H1 (cell line): ENCODE measurements at regions not wholly inside any gene's neighbourhood (a gene's known extent, or its start where the extent isn't known, plus 50 kb on each side); places are given as distances from the start of the nearest gene placed in this dataset.

ENCODE experiments used
- CTCF ChIA-PET: fragments of 300-600 bp; sonication (Branson Sonifier 250); formaldehyde crosslinking; loops from one replicate; lab custom pipeline; 2021; ENCODE audit not compliant: partially characterized antibody; lab: Charles Lee
- POLR2A ChIA-PET: fragments of 300-600 bp; sonication (Branson Sonifier 250); formaldehyde crosslinking; loops from one replicate; lab custom pipeline; 2021; ENCODE audit warnings: inconsistent platforms; ENCODE audit not compliant: partially characterized antibody; lab: Charles Lee
- DNase-seq, 2 experiments: peaks; one replicate each; pipeline versions ENCODE4 v3.0.0 to v3.0.0-alpha.2; 2010 to 2022; ENCODE audit warnings: low spot score in 2 of 2, low read depth in 1 of 2, mixed read lengths in 1 of 2
- FAIRE-seq: peaks from 2 replicates; lab custom pipeline; 2011; peaks lifted over from hg19 to GRCh38; lab: Jason Lieb, UNC
- H2AFZ ChIP-seq: 2 replicates; pipeline ENCODE4 v1.8.1; 2012; ENCODE audit warnings: low read length, inconsistent platforms
- H2AK5ac ChIP-seq: 2 replicates; pipeline ENCODE4 v1.6.1; 2013; ENCODE audit warnings: low read depth, low read length
- H2BK120ac ChIP-seq: replicated peaks from 2 replicates; pipeline ENCODE3; 2013; ENCODE audit warnings: low read depth, low read length, inconsistent platforms
- H2BK12ac ChIP-seq: 2 replicates; pipeline ENCODE4 v1.6.1; 2013; ENCODE audit warnings: low read depth, low read length
- H2BK15ac ChIP-seq: 2 replicates; pipeline ENCODE4 v1.6.1; 2013; ENCODE audit warnings: low read length
- H2BK20ac ChIP-seq: 2 replicates; pipeline ENCODE4 v1.6.1; 2013; ENCODE audit warnings: low read length
- H2BK5ac ChIP-seq: 2 replicates; pipeline ENCODE4 v1.6.1; 2013; ENCODE audit warnings: low read depth, low read length
- H3K14ac ChIP-seq: 2 replicates; pipeline ENCODE4 v1.6.1; 2013; ENCODE audit warnings: inconsistent platforms; ENCODE audit not compliant: insufficient read length
- H3K18ac ChIP-seq: 2 replicates; pipeline ENCODE4 v1.6.1; 2013; ENCODE audit warnings: low read length; ENCODE audit errors: extremely low read depth
- H3K23ac ChIP-seq: 2 replicates; pipeline ENCODE4 v1.6.1; 2013; ENCODE audit warnings: inconsistent platforms; ENCODE audit not compliant: insufficient read length
- H3K23me2 ChIP-seq: 2 replicates; pipeline ENCODE4 v1.6.1; 2013; ENCODE audit warnings: low read depth, low read length
- H3K27ac ChIP-seq: 2 replicates; pipeline ENCODE4 v1.6.1; 2011; ENCODE audit warnings: low read depth, low read length, inconsistent platforms
- H3K27me3 ChIP-seq, 4 experiments: replicated peaks in 1 of 4; 1 replicate in 1 of 4; 2 replicates in 3 of 4; pipeline versions ENCODE4 v1.6.1 to v1.8.1; 2011 to 2013; ENCODE audit warnings: low read length in 3 of 4, mild to moderate bottlenecking in 3 of 4, inconsistent platforms in 2 of 4, mixed read lengths in 2 of 4, moderate library complexity in 1 of 4; ENCODE audit not compliant: control insufficient read depth in 3 of 4, insufficient read depth in 3 of 4; ENCODE audit errors: extremely low read depth in 1 of 4
- H3K36me3 ChIP-seq, 4 experiments: 2 replicates each; pipeline versions ENCODE4 v1.6.1 to v1.8.1; 2011 to 2013; ENCODE audit warnings: mild to moderate bottlenecking in 4 of 4, low read length in 3 of 4, moderate library complexity in 2 of 4, control low read depth in 1 of 4, inconsistent platforms in 1 of 4; ENCODE audit not compliant: insufficient read depth in 4 of 4, control insufficient read depth in 2 of 4
- H3K4ac ChIP-seq: replicated peaks from 2 replicates; pipeline ENCODE3; 2013; ENCODE audit warnings: low read length, low read depth, mixed read lengths, inconsistent platforms; ENCODE audit not compliant: insufficient read length
- H3K4me1 ChIP-seq, 4 experiments: replicated peaks in 1 of 4; 1 replicate in 1 of 4; 2 replicates in 3 of 4; pipeline versions ENCODE4 v1.6.1 to v1.8.1; 2011 to 2013; ENCODE audit warnings: low read length in 3 of 4, inconsistent platforms in 2 of 4, mixed read lengths in 1 of 4; ENCODE audit not compliant: insufficient read depth in 4 of 4, control insufficient read depth in 3 of 4
- H3K4me2 ChIP-seq, 2 experiments: 2 replicates each; pipeline versions ENCODE4 v1.6.1 to v1.8.1; 2011 to 2013; ENCODE audit warnings: low read depth in 2 of 2, low read length in 2 of 2, control low read depth in 1 of 2, inconsistent platforms in 1 of 2, mild to moderate bottlenecking in 1 of 2; ENCODE audit not compliant: insufficient read depth in 1 of 2
- H3K4me3 ChIP-seq, 4 experiments: fragments of 200-600, 300-600 bp in 1 of 4; sonication (generic), shearing (Covaris generic), sonication (Bioruptor Twin) in 1 of 4; 2 replicates each; pipeline versions ENCODE4 v1.5.1 to v1.8.1; 2011 to 2016; ENCODE audit warnings: low read length in 4 of 4, low read depth in 3 of 4, control low read depth in 2 of 4, inconsistent platforms in 2 of 4, mild to moderate bottlenecking in 2 of 4, mixed read lengths in 1 of 4, moderate library complexity in 1 of 4; ENCODE audit not compliant: insufficient read depth in 2 of 4; ENCODE audit errors: extremely low read depth in 1 of 4
- H3K56ac ChIP-seq: replicated peaks from 2 replicates; pipeline ENCODE3; 2013; ENCODE audit warnings: low read depth, mild to moderate bottlenecking, mixed read lengths, low read length, inconsistent platforms; ENCODE audit not compliant: insufficient read length
- H3K79me1 ChIP-seq: 2 replicates; pipeline ENCODE4 v1.6.1; 2013; ENCODE audit warnings: low read depth, low read length, control low read depth
- H3K79me2 ChIP-seq, 2 experiments: 2 replicates each; pipeline versions ENCODE4 v1.6.1 to v1.8.1; 2012 to 2013; ENCODE audit warnings: low read length in 2 of 2, mild to moderate bottlenecking in 2 of 2, inconsistent platforms in 1 of 2; ENCODE audit not compliant: insufficient read depth in 2 of 2, control insufficient read depth in 1 of 2
- H3K9ac ChIP-seq, 4 experiments: replicated peaks in 1 of 4; 1 replicate in 1 of 4; 2 replicates in 3 of 4; pipeline versions ENCODE4 v1.6.1 to v1.8.1; 2011 to 2013; ENCODE audit warnings: low read depth in 3 of 4, low read length in 3 of 4, control low read depth in 2 of 4, mild to moderate bottlenecking in 2 of 4, moderate library complexity in 2 of 4, inconsistent platforms in 1 of 4; ENCODE audit errors: extremely low read depth in 1 of 4
- H3K9me3 ChIP-seq, 2 experiments: 2 replicates each; pipeline versions ENCODE4 v1.6.1 to v1.8.1; 2012 to 2013; ENCODE audit warnings: mild to moderate bottlenecking in 2 of 2, moderate library complexity in 2 of 2, control low read depth in 1 of 2, inconsistent platforms in 1 of 2, low read depth in 1 of 2, low read length in 1 of 2, mixed read lengths in 1 of 2; ENCODE audit not compliant: insufficient read depth in 2 of 2
- H4K20me1 ChIP-seq, 2 experiments: replicated peaks in 1 of 2; 2 replicates each; pipeline versions ENCODE3 to v1.8.1; 2011 to 2013; ENCODE audit warnings: inconsistent platforms in 2 of 2, low read length in 2 of 2, mild to moderate bottlenecking in 1 of 2; ENCODE audit not compliant: insufficient read depth in 2 of 2, control insufficient read depth in 1 of 2
- H4K5ac ChIP-seq: 2 replicates; pipeline ENCODE4 v1.6.1; 2013; ENCODE audit warnings: low read length, low read depth, mixed read lengths, inconsistent platforms; ENCODE audit not compliant: insufficient read length
- H4K8ac ChIP-seq: 2 replicates; pipeline ENCODE4 v1.8.0; 2013; ENCODE audit warnings: mild to moderate bottlenecking, moderate library complexity, low read length, inconsistent platforms; ENCODE audit not compliant: insufficient read depth; ENCODE audit errors: extremely low read depth
- H4K91ac ChIP-seq: replicated peaks from 2 replicates; pipeline ENCODE3; 2013; ENCODE audit warnings: low read length, mixed read lengths, inconsistent platforms; ENCODE audit not compliant: insufficient read length
- CHD1 ChIP-seq: IDR thresholded peaks from 2 replicates; pipeline ENCODE4 v1.6.1; 2012; ENCODE audit warnings: low read depth, low read length, improper control_type of control experiment
- NRF1 ChIP-seq: IDR thresholded peaks from 2 replicates; pipeline ENCODE4 v1.6.1; 2011; ENCODE audit warnings: mild to moderate bottlenecking, low read depth, low read length, improper control_type of control experiment
- POLR2AphosphoS5 ChIP-seq: IDR thresholded peaks from 2 replicates; pipeline ENCODE4 v1.6.1; 2011; ENCODE audit warnings: low read depth, low read length
- SIN3A ChIP-seq, 2 experiments: IDR thresholded peaks in 1 of 2; conservative IDR thresholded peaks in 1 of 2; 2 replicates each; pipeline ENCODE4 v1.6.1; 2011 to 2012; ENCODE audit warnings: low read length in 2 of 2, improper control_type of control experiment in 1 of 2, low read depth in 1 of 2, mild to moderate bottlenecking in 1 of 2
- TCF12 ChIP-seq: IDR thresholded peaks from 2 replicates; pipeline ENCODE4 v1.6.1; 2011; ENCODE audit warnings: low read depth, mild to moderate bottlenecking, low read length
- WGBS, 2 experiments: shearing (Covaris generic) in 1 of 2; methylation state at CpG; one replicate each; pipeline versions ENCODE4 v1.1.6 to v1.1.7; 2013 to 2015; ENCODE audit warnings: low lambda C conversion rate in 2 of 2, mixed read lengths in 2 of 2, inconsistent platforms in 1 of 2, low coverage in 1 of 2, missing lambda C conversion rate in 1 of 2; ENCODE audit not compliant: insufficient replicate concordance in 2 of 2, insufficient coverage in 1 of 2, insufficient read length in 1 of 2; ENCODE audit errors: extremely low coverage in 1 of 2, missing lambda C conversion rate in 1 of 2; 5-methylcytosine and 5-hydroxymethylcytosine counted together
- TF ChIP-seq, protein P1 (sequence below): IDR thresholded peaks from 2 replicates; pipeline ENCODE4 v1.6.1; 2012; ENCODE audit warnings: inconsistent platforms

DNA sequence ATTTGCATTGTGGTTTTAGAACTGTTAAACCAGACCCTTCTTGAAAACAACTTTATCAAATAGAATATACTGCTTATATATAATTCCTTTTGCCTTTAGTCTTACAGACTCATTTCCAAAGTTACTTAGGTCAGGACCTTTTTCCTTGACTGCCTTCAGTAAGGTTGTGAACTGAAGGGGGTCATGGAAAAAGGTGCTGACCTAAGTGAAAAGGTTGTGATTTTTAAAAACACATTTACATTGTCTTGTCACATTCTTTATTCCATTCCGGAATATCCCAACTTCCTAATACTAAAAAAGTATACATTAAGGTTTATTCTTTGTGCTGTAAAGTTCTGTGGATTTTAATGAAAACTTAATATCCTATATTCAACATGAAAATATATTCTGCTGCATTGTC is 581.4 kb downstream of the SOCS6 start:
- FAIRE-seq (no peak), DNase-seq (no peak)
- no peak overlapping the region for H3K23ac ChIP-seq
- H3K18ac ChIP-seq: no peak overlapping the region
- H2AFZ ChIP-seq: no peak overlapping the region
- no peak overlapping the region for H3K56ac ChIP-seq
- no peak overlapping the region for H2BK5ac ChIP-seq
- no peaks in the 10 kb centered on the region; the same call in 1 of the 2 replicates for H3K23me2 ChIP-seq
- H4K5ac ChIP-seq: no peak overlapping the region
- H2BK12ac ChIP-seq: no peak overlapping the region
- POLR2A ChIA-PET: no interaction called here
- no peak overlapping the region for H3K4me2 ChIP-seq
- H2BK15ac ChIP-seq: no peak overlapping the region
- no peaks in the 10 kb centered on the region for H3K79me1 ChIP-seq
- H2AK5ac ChIP-seq: no peak overlapping the region
- no peak overlapping the region for H3K14ac ChIP-seq
- CTCF ChIA-PET: no interaction called here
- no peaks in the 10 kb centered on the region for H3K79me2 ChIP-seq
- no peak overlapping the region for H3K4me3 ChIP-seq
- H3K27me3 ChIP-seq: no peaks in the 10 kb centered on the region
- H3K9me3 ChIP-seq: peaks cover 56 to 70% of the 10 kb centered on the region in 2 experiments
- no peaks in the 10 kb centered on the region for H4K20me1 ChIP-seq
- no peak overlapping the region for H4K8ac ChIP-seq
- no peak overlapping the region for H3K4ac ChIP-seq
- H3K36me3 ChIP-seq: no peaks in the 10 kb centered on the region
- H4K91ac ChIP-seq: no peak overlapping the region
- TF ChIP-seq, protein P1, sequence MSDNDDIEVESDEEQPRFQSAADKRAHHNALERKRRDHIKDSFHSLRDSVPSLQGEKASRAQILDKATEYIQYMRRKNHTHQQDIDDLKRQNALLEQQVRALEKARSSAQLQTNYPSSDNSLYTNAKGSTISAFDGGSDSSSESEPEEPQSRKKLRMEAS: no peak
- TF ChIP-seq NRF1 (no peak), POLR2AphosphoS5 (no peak), TCF12 (no peak), SIN3A (conservative IDR thresholded peaks at IDR 0.05 in 1 of 2, IDR thresholded peaks at IDR 0.05 in 1 of 2; ENCODE audit: low read depth in 1 of 2, low read length in 2 of 2) (no peak), CHD1 (no peak)
- WGBS, 2 experiments: 55% methylated on average over 1 of the region's 1 CpG; no CpG with 5 or more reads in 1 of the 2 experiments
- no peaks in the 10 kb centered on the region for H3K4me1 ChIP-seq
- no peak overlapping the region for H3K9ac ChIP-seq
- H2BK20ac ChIP-seq: no peak overlapping the region
- no peak overlapping the region for H3K27ac ChIP-seq
- H2BK120ac ChIP-seq: no peak overlapping the region
